SU-DHL-6 (cell line): ENCODE measurements at regions not wholly inside any gene's neighbourhood (a gene's known extent, or its start where the extent isn't known, plus 50 kb on each side); places are given as distances from the start of the nearest gene placed in this dataset.

Experiments used
- CTCF ChIP-seq: fragments of 200-600 bp; sonication (generic); IDR thresholded peaks from one replicate; pipeline ENCODE4 v1.5.1; 2017; ENCODE audit warnings: antibody characterized with exemption, mild to moderate bottlenecking, low read length, moderate library complexity; ENCODE audit not compliant: insufficient read depth, poor library complexity, severe bottlenecking
- EZH2phosphoT487 ChIP-seq: fragments of 200-600 bp; sonication (generic), shearing (Covaris generic); conservative IDR thresholded peaks from 2 replicates; pipeline ENCODE4 v1.6.1; 2018; ENCODE audit warnings: mild to moderate bottlenecking, antibody characterized with exemption, low read length, moderate library complexity, mixed read lengths

DNA sequence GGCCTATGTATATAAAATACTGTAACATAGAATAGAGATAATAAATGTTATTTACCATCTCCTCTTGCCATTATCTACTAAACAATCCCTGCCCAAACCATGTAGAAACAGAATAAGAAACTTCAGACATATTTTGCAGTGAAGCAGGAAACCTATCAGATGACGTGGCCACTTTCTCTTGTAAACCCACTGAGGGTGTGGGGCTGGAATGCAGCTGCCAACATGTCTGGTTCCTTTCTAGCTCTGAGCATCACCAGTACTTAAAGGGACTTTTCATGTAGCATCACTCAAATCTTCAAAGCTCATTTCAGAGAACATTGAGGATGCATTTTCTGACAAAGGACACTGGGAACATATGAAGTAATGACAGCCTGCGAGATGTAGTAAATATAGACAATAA is 251.8 kb downstream of the LPIN1 start:
- TF ChIP-seq CTCF (no peak), EZH2phosphoT487 (no peak)
